ENCODE measurements at regions not wholly inside any gene's neighbourhood (a gene's known extent, or its start where the extent isn't known, plus 50 kb on each side); places are given as distances from the start of the nearest gene placed in this dataset.

DNA sequence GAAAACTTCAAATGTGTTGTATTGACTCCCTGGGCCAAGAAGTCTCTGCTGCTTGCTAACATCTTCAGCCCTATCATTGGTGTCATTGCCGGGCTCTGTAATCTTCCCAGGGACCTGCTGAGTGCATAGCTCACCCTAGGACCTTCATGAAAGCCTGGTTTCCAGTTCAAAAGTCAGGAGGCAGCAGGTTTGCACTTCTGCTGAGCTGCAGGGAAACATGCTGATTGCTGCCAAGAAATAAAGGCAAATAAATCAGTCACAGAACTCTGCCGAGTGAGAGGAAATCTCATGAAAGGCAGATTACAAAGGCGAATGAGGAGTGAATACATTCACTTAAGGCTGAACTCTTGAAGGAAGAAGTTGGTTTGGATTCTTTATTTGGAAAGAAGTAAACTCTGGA is 1947.6 kb upstream of the CELF4 start:
- TF ChIP-seq CTCF (IDR thresholded peaks at IDR 0.05) (no peak), POLR2AphosphoS5 (IDR thresholded peaks at IDR 0.05) (no peak), POLR2A (IDR thresholded peaks at IDR 0.05) (no peak), EP300 (IDR thresholded peaks at IDR 0.05; ENCODE audit: low read depth) (no peak)
